Keratinocyte (primary cell): ENCODE measurements at regions not wholly inside any gene's neighbourhood (a gene's known extent, or its start where the extent isn't known, plus 50 kb on each side); places are given as distances from the start of the nearest gene placed in this dataset.

ENCODE experiments used
- DNase-seq: peaks from one replicate; pipeline ENCODE4 v3.0.0-alpha.2; 2011; ENCODE audit warnings: low read depth, missing footprints, low spot score
- FAIRE-seq: peaks from 2 replicates; lab custom pipeline; 2011; peaks lifted over from hg19 to GRCh38; lab: Jason Lieb, UNC
- H2AFZ ChIP-seq: 2 replicates; pipeline ENCODE4 v1.6.0; 2012; ENCODE audit warnings: low read length, control low read depth, inconsistent platforms; ENCODE audit not compliant: control insufficient read depth
- H3K27ac ChIP-seq: 2 replicates; pipeline ENCODE4 v1.5.1; 2011; ENCODE audit warnings: low read length; ENCODE audit not compliant: control insufficient read depth, insufficient read depth
- H3K27me3 ChIP-seq: 3 replicates; pipeline ENCODE4 v1.6.0; 2011; ENCODE audit warnings: low read length; ENCODE audit not compliant: control insufficient read depth, insufficient read depth; ENCODE audit errors: extremely low read depth
- H3K36me3 ChIP-seq, 2 experiments: 2 replicates in 1 of 2; 3 replicates in 1 of 2; pipeline ENCODE4 v1.5.1; 2011; ENCODE audit warnings: low read length in 2 of 2, mild to moderate bottlenecking in 1 of 2; ENCODE audit not compliant: control insufficient read depth in 2 of 2, insufficient read depth in 2 of 2; ENCODE audit errors: extremely low read depth in 1 of 2
- H3K4me1 ChIP-seq: 3 replicates; pipeline ENCODE4 v1.5.1; 2011; ENCODE audit warnings: low read length; ENCODE audit not compliant: control insufficient read depth, insufficient read depth; ENCODE audit errors: extremely low read depth
- H3K4me2 ChIP-seq: 3 replicates; pipeline ENCODE4 v1.6.0; 2011; ENCODE audit warnings: low read depth, low read length; ENCODE audit not compliant: control insufficient read depth, insufficient read depth; ENCODE audit errors: extremely low read depth
- H3K4me3 ChIP-seq, 3 experiments: fragments of 200-600 bp in 1 of 3; sonication (generic) in 1 of 3; 2 replicates in 2 of 3; 3 replicates in 1 of 3; pipeline ENCODE4 v1.5.1; 2011 to 2016; ENCODE audit warnings: low read length in 3 of 3, mild to moderate bottlenecking in 3 of 3, control low read depth in 2 of 3, inconsistent platforms in 1 of 3, low read depth in 1 of 3, mixed read lengths in 1 of 3, mixed run types in 1 of 3, moderate library complexity in 1 of 3; ENCODE audit not compliant: control insufficient read depth in 2 of 3, insufficient read depth in 2 of 3; ENCODE audit errors: extremely low read depth in 1 of 3
- H3K79me2 ChIP-seq: 2 replicates; pipeline ENCODE4 v1.6.0; 2012; ENCODE audit warnings: low read length; ENCODE audit not compliant: control insufficient read depth, insufficient read depth
- H3K9ac ChIP-seq: 3 replicates; pipeline ENCODE4 v1.6.0; 2011; ENCODE audit warnings: low read length; ENCODE audit not compliant: control insufficient read depth, insufficient read depth; ENCODE audit errors: extremely low read depth
- H3K9me1 ChIP-seq: 3 replicates; pipeline ENCODE4 v1.6.0; 2011; ENCODE audit warnings: low read length; ENCODE audit not compliant: control insufficient read depth, insufficient read depth; ENCODE audit errors: extremely low read depth
- H3K9me3 ChIP-seq: 2 replicates; pipeline ENCODE4 v1.5.1; 2012; ENCODE audit warnings: low read depth, low read length; ENCODE audit not compliant: control insufficient read depth
- H4K20me1 ChIP-seq: 3 replicates; pipeline ENCODE4 v1.6.0; 2011; ENCODE audit warnings: low read length; ENCODE audit not compliant: control insufficient read depth, insufficient read depth; ENCODE audit errors: extremely low read depth
- EZH2 ChIP-seq: IDR thresholded peaks from one replicate; pipeline ENCODE4 v1.6.1; 2012; ENCODE audit warnings: inconsistent platforms, mild to moderate bottlenecking, low read length, moderate library complexity
- dilution Hi-C: fragments of 300-500 bp; cut with MboI; formaldehyde crosslinking; loops from one replicate; pipeline ENCODE4 v1.7.0; 2020; ENCODE audit warnings: low sequenced_read_pairs; ENCODE audit not compliant: extremely low pct_ligation_motif_present
- TF ChIP-seq, protein P1 (sequence below), 3 experiments: IDR thresholded peaks in 1 of 3; conservative IDR thresholded peaks in 1 of 3; optimal IDR thresholded peaks in 1 of 3; 2 replicates in 2 of 3; 3 replicates in 1 of 3; pipeline versions ENCODE3 to v1.5.1; 2011; ENCODE audit warnings: low read length in 3 of 3, mild to moderate bottlenecking in 3 of 3, moderate library complexity in 2 of 3, control low read depth in 1 of 3, inconsistent platforms in 1 of 3; ENCODE audit not compliant: insufficient read depth in 2 of 3; ENCODE audit errors: extremely low read depth in 1 of 3

GRCh38 chr1:201751872-201752271 lies 77.1 kb upstream of the IPO9 start:
- no peaks in the 10 kb centered on the region for H4K20me1 ChIP-seq
- H3K27me3 ChIP-seq: no peaks in the 10 kb centered on the region
- peaks cover 2% of the 10 kb centered on the region for H3K9me1 ChIP-seq
- H3K4me3 ChIP-seq: no peak overlapping the region
- H2AFZ ChIP-seq: no peak overlapping the region
- H3K4me1 ChIP-seq: peaks cover 86% of the 10 kb centered on the region
- dilution Hi-C loops: no loop called here
- no peak overlapping the region for H3K27ac ChIP-seq
- H3K4me2 ChIP-seq: peak overlapping the region; percentile 70
- H3K9me3 ChIP-seq: no peaks in the 10 kb centered on the region
- H3K9ac ChIP-seq: no peak overlapping the region
- peaks cover 3% of the 10 kb centered on the region in 2 experiments for H3K36me3 ChIP-seq
- no peak for DNase-seq
- FAIRE-seq: no peak
- peaks cover 79% of the 10 kb centered on the region for H3K79me2 ChIP-seq
- TF ChIP-seq, protein P1, sequence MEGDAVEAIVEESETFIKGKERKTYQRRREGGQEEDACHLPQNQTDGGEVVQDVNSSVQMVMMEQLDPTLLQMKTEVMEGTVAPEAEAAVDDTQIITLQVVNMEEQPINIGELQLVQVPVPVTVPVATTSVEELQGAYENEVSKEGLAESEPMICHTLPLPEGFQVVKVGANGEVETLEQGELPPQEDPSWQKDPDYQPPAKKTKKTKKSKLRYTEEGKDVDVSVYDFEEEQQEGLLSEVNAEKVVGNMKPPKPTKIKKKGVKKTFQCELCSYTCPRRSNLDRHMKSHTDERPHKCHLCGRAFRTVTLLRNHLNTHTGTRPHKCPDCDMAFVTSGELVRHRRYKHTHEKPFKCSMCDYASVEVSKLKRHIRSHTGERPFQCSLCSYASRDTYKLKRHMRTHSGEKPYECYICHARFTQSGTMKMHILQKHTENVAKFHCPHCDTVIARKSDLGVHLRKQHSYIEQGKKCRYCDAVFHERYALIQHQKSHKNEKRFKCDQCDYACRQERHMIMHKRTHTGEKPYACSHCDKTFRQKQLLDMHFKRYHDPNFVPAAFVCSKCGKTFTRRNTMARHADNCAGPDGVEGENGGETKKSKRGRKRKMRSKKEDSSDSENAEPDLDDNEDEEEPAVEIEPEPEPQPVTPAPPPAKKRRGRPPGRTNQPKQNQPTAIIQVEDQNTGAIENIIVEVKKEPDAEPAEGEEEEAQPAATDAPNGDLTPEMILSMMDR (optimal IDR thresholded peaks at IDR 0.05 in 1 of 3, IDR thresholded peaks at IDR 0.05 in 1 of 3, conservative IDR thresholded peaks at IDR 0.05 in 1 of 3; ENCODE audit: extremely low read depth in 1 of 3, insufficient read depth in 2 of 3, low read length in 3 of 3): no peak
- no peak for TF ChIP-seq EZH2

GRCh38 chr1:201752333-201752732 lies 76.6 kb upstream of the IPO9 start:
- no peak for FAIRE-seq
- Histone ChIP-seq H3K4me2 (no peak overlapping the region), H3K36me3 (no peaks in the 10 kb centered on the region), H2AFZ (no peak overlapping the region), H3K27ac (no peak overlapping the region), H3K4me3 (no peak overlapping the region), H3K79me2 (peaks cover 79% of the 10 kb centered on the region), H3K9me3 (no peaks in the 10 kb centered on the region), H3K4me1 (peaks cover 90% of the 10 kb centered on the region), H3K27me3 (no peaks in the 10 kb centered on the region), H3K9ac (no peak overlapping the region), H3K9me1 (peaks cover 2% of the 10 kb centered on the region), H4K20me1 (no peaks in the 10 kb centered on the region)
- no peak for DNase-seq
- dilution Hi-C loops: no loop called here
- no peak for TF ChIP-seq EZH2
- TF ChIP-seq, protein P1 (optimal IDR thresholded peaks at IDR 0.05 in 1 of 3, IDR thresholded peaks at IDR 0.05 in 1 of 3, conservative IDR thresholded peaks at IDR 0.05 in 1 of 3; ENCODE audit: extremely low read depth in 1 of 3, insufficient read depth in 2 of 3, low read length in 3 of 3): no peak
